Fibroblast of the conjunctiva (primary cell): ENCODE measurements at regions not wholly inside any gene's neighbourhood (a gene's known extent, or its start where the extent isn't known, plus 50 kb on each side); places are given as distances from the start of the nearest gene placed in this dataset.

ENCODE experiments used
- DNase-seq: peaks from one replicate; pipeline ENCODE4 v3.0.0-alpha.2; 2010; ENCODE audit warnings: low read depth

GRCh38 chr3:151935446-151935845 lies 62.0 kb downstream of the SUCNR1 start:
- DNase-seq: no peak

GRCh38 chr3:151940481-151940880 lies 67.0 kb downstream of the SUCNR1 start:
- no peak for DNase-seq

- no peak for DNase-seq
Measured at GRCh38 chr3:151943539-151943938, 70.1 kb downstream of the SUCNR1 start.

- no peak for DNase-seq
Measured at GRCh38 chr3:151944356-151944755, 70.9 kb downstream of the SUCNR1 start.

GRCh38 chr3:151946606-151947005 lies 73.2 kb downstream of the SUCNR1 start:
- DNase-seq: no peak

- DNase-seq: no peak
Measured at GRCh38 chr3:151949706-151950105, 76.3 kb downstream of the SUCNR1 start.

- no peak for DNase-seq
Measured at GRCh38 chr3:151955356-151955755, 81.9 kb downstream of the SUCNR1 start.

GRCh38 chr3:151960961-151961580 lies 87.6 kb downstream of the SUCNR1 start:
- DNase-seq: no peak

GRCh38 chr3:151962352-151962751 lies 88.9 kb downstream of the SUCNR1 start:
- DNase-seq: no peak

- no peak for DNase-seq
Measured at GRCh38 chr3:151962912-151963311, 89.5 kb downstream of the SUCNR1 start.

- no peak for DNase-seq
Measured at GRCh38 chr3:151964743-151965142, 91.3 kb downstream of the SUCNR1 start.

GRCh38 chr3:151969026-151969642 lies 95.7 kb downstream of the SUCNR1 start:
- no peak for DNase-seq

- no peak for DNase-seq
Measured at GRCh38 chr3:151971814-151972579, 98.6 kb downstream of the SUCNR1 start.

- DNase-seq: no peak
Measured at GRCh38 chr3:151974067-151974466, 100.6 kb downstream of the SUCNR1 start.

- DNase-seq: peak; percentile 87
Measured at GRCh38 chr3:151976211-151977050, 103.0 kb downstream of the SUCNR1 start.

- DNase-seq: no peak
Measured at GRCh38 chr3:151979906-151980305, 106.5 kb downstream of the SUCNR1 start.

GRCh38 chr3:151983538-151983937 lies 110.1 kb downstream of the SUCNR1 start:
- no peak for DNase-seq

GRCh38 chr3:151985787-151986430 lies 112.5 kb downstream of the SUCNR1 start:
- DNase-seq: no peak

- no peak for DNase-seq
Measured at GRCh38 chr3:151987893-151988292, 114.5 kb downstream of the SUCNR1 start.

GRCh38 chr3:151989621-151990020 lies 116.2 kb downstream of the SUCNR1 start:
- no peak for DNase-seq

GRCh38 chr3:151990696-151991376 lies 117.4 kb downstream of the SUCNR1 start:
- DNase-seq: no peak
